ENCODE measurements at regions not wholly inside any gene's neighbourhood (a gene's known extent, or its start where the extent isn't known, plus 50 kb on each side); places are given as distances from the start of the nearest gene placed in this dataset.
A peak's percentile ranks its signal among the peaks of the same experiment; 100 is the strongest.

GRCh38 chr13:47518530-47518929 is 482.5 kb downstream of the SUCLA2 start:
- no peak for DNase-seq (ENCODE audit: low read depth)

GRCh38 chr13:47511647-47512046 is 489.4 kb downstream of the SUCLA2 start:
- no peak for DNase-seq (ENCODE audit: low read depth)

- DNase-seq (ENCODE audit: low read depth), result no peak
Measured at GRCh38 chr13:47508527-47509228, 492.4 kb downstream of the SUCLA2 start.

- DNase-seq (ENCODE audit: low read depth), result no peak
Measured at GRCh38 chr13:47503475-47503874, 497.6 kb downstream of the SUCLA2 start.

- no peak for DNase-seq (ENCODE audit: low read depth)
Measured at GRCh38 chr13:47502166-47502565, 498.9 kb downstream of the SUCLA2 start.

GRCh38 chr13:47499358-47500150 is 501.5 kb downstream of the SUCLA2 start:
- DNase-seq (ENCODE audit: low read depth), result peak; percentile 78

GRCh38 chr13:47484548-47484947 is 516.5 kb downstream of the SUCLA2 start:
- peak; percentile 59 for DNase-seq (ENCODE audit: low read depth)

GRCh38 chr13:47481536-47481935 is 519.5 kb downstream of the SUCLA2 start:
- no peak for DNase-seq (ENCODE audit: low read depth)

GRCh38 chr13:47480951-47481350 is 520.1 kb downstream of the SUCLA2 start:
- no peak for DNase-seq (ENCODE audit: low read depth)

GRCh38 chr13:47480121-47480520 is 521.0 kb downstream of the SUCLA2 start:
- peak; percentile 83 for DNase-seq (ENCODE audit: low read depth)

GRCh38 chr13:47478985-47479384 is 522.1 kb downstream of the SUCLA2 start:
- DNase-seq (ENCODE audit: low read depth), result no peak

- DNase-seq (ENCODE audit: low read depth), result no peak
Measured at GRCh38 chr13:47475441-47475948, 525.6 kb downstream of the SUCLA2 start.

GRCh38 chr13:47474839-47475238 is 526.2 kb downstream of the SUCLA2 start:
- DNase-seq (ENCODE audit: low read depth), result no peak

GRCh38 chr13:47474326-47474725 is 526.7 kb downstream of the SUCLA2 start:
- no peak for DNase-seq (ENCODE audit: low read depth)

GRCh38 chr13:47472516-47472915 is 528.6 kb downstream of the SUCLA2 start:
- no peak for DNase-seq (ENCODE audit: low read depth)

- DNase-seq (ENCODE audit: low read depth), result peak; percentile 31
Measured at GRCh38 chr13:47463726-47464125, 537.3 kb downstream of the SUCLA2 start.

GRCh38 chr13:47463002-47463401 is 538.1 kb downstream of the SUCLA2 start:
- DNase-seq (ENCODE audit: low read depth), result no peak

GRCh38 chr13:47461816-47462215 is 539.3 kb downstream of the SUCLA2 start:
- DNase-seq (ENCODE audit: low read depth), result no peak

GRCh38 chr13:47459512-47459911 is 541.6 kb downstream of the SUCLA2 start:
- DNase-seq (ENCODE audit: low read depth), result peak; percentile 12

- DNase-seq (ENCODE audit: low read depth), result no peak
Measured at GRCh38 chr13:47457626-47458025, 543.4 kb downstream of the SUCLA2 start.

GRCh38 chr13:47455626-47456025 is 545.4 kb downstream of the SUCLA2 start:
- DNase-seq (ENCODE audit: low read depth), result no peak

GRCh38 chr13:47454986-47455385 is 546.1 kb downstream of the SUCLA2 start:
- DNase-seq (ENCODE audit: low read depth), result no peak

- peak; percentile 25 for DNase-seq (ENCODE audit: low read depth)
Measured at GRCh38 chr13:47437406-47437805, 540.6 kb upstream of the HTR2A start.
